Naive thymus-derived CD8-positive, alpha-beta T cell (primary cell): ENCODE measurements at regions not wholly inside any gene's neighbourhood (a gene's known extent, or its start where the extent isn't known, plus 50 kb on each side); places are given as distances from the start of the nearest gene placed in this dataset.

Experiments
- ATAC-seq, 2 donors: fragments of 150-1000 bp; cut with Tn5 transposase in 1 of 2; sonication (Bioruptor Pico), chemical (Tn5 transposase) in 1 of 2; 1 replicate in 1 of 2; 2 replicates in 1 of 2; pipeline ENCODE4 v1.10.0; 2021; ENCODE audit warnings: mild to moderate bottlenecking in 2 of 2, moderate library complexity in 2 of 2
- POLR2A ChIA-PET: fragments of 350-600 bp; sonication (Branson Sonifier 250); formaldehyde crosslinking; loops from one replicate; lab custom pipeline; 2021; ENCODE audit warnings: antibody characterized with exemption; lab: Charles Lee
- DNase-seq, 10 donors: peaks; one replicate each; pipeline versions ENCODE4 v3.0.0 to v3.0.0-alpha.2; 2020 to 2022
- H3K27ac Mint-ChIP-seq, 10 donors: one replicate each; pipeline ENCODE4 v1.8.0; 2020 to 2022; ENCODE audit warnings: mild to moderate bottlenecking in 10 of 10, mixed read lengths in 10 of 10, moderate library complexity in 4 of 10, inconsistent platforms in 1 of 10
- H3K27me3 Mint-ChIP-seq, 5 donors: one replicate each; pipeline ENCODE4 v1.8.0; 2021 to 2022; ENCODE audit warnings: mixed read lengths in 5 of 5
- H3K36me3 Mint-ChIP-seq, 3 donors: one replicate each; pipeline ENCODE4 v1.8.0; 2020 to 2022; ENCODE audit warnings: mixed read lengths in 3 of 3, mild to moderate bottlenecking in 2 of 3, inconsistent platforms in 1 of 3
- H3K4me1 Mint-ChIP-seq, 4 donors: one replicate each; pipeline ENCODE4 v1.8.0; 2021 to 2022; ENCODE audit warnings: mixed read lengths in 4 of 4
- H3K4me3 Mint-ChIP-seq, 10 donors: one replicate each; pipeline ENCODE4 v1.8.0; 2020 to 2022; ENCODE audit warnings: mild to moderate bottlenecking in 10 of 10, mixed read lengths in 10 of 10, moderate library complexity in 6 of 10, inconsistent platforms in 1 of 10
- H3K9me3 Mint-ChIP-seq, 9 donors: one replicate each; pipeline ENCODE4 v1.8.0; 2020 to 2022; ENCODE audit warnings: mixed read lengths in 9 of 9, mild to moderate bottlenecking in 3 of 9, inconsistent platforms in 1 of 9, moderate library complexity in 1 of 9

- no peaks in the 10 kb centered on the region for H3K27me3 Mint-ChIP-seq
- H3K27ac Mint-ChIP-seq = no peak overlapping the region
- H3K36me3 Mint-ChIP-seq = peaks cover 0 to 5% (median 0%) of the 10 kb centered on the region in 3 donors
- POLR2A ChIA-PET = no interaction called here
- peaks cover 0 to 27% (median 17%) of the 10 kb centered on the region in 9 donors for H3K9me3 Mint-ChIP-seq
- DNase-seq = no peak
- no peak for ATAC-seq
- no peak overlapping the region for H3K4me3 Mint-ChIP-seq
- no peaks in the 10 kb centered on the region for H3K4me1 Mint-ChIP-seq
These were observed 490.7 kb downstream of the NUP35 start for GRCh38 chr2:183614799-183615435.

GRCh38 chr2:183623227-183623626, 499.0 kb downstream of the NUP35 start:
- H3K27ac Mint-ChIP-seq = no peak overlapping the region
- H3K4me1 Mint-ChIP-seq = no peaks in the 10 kb centered on the region
- peaks cover 0 to 29% (median 14%) of the 10 kb centered on the region in 9 donors for H3K9me3 Mint-ChIP-seq
- H3K4me3 Mint-ChIP-seq = no peak overlapping the region
- H3K36me3 Mint-ChIP-seq = peaks cover 0 to 5% (median 0%) of the 10 kb centered on the region in 3 donors
- no peaks in the 10 kb centered on the region for H3K27me3 Mint-ChIP-seq
- POLR2A ChIA-PET = no interaction called here
- ATAC-seq (no peak), DNase-seq (no peak)

GRCh38 chr2:183630964-183631363, 506.7 kb downstream of the NUP35 start:
- Mint-ChIP-seq H3K4me1 (no peaks in the 10 kb centered on the region), H3K27me3 (no peaks in the 10 kb centered on the region), H3K9me3 (peaks cover 0 to 18% (median 3%) of the 10 kb centered on the region in 9 donors), H3K27ac (no peak overlapping the region), H3K36me3 (no peaks in the 10 kb centered on the region), H3K4me3 (no peak overlapping the region)
- no peak for DNase-seq
- POLR2A ChIA-PET = no interaction called here
- no peak for ATAC-seq

GRCh38 chr2:183656121-183656520, 531.9 kb downstream of the NUP35 start:
- Mint-ChIP-seq H3K4me3 (no peak overlapping the region), H3K27ac (no peak overlapping the region), H3K27me3 (peaks cover 0 to 2% (median 0%) of the 10 kb centered on the region in 5 donors), H3K9me3 (peaks cover 3 to 22% (median 8%) of the 10 kb centered on the region in 9 donors), H3K4me1 (no peaks in the 10 kb centered on the region), H3K36me3 (no peaks in the 10 kb centered on the region)
- ATAC-seq (no peak), DNase-seq (no peak)
- POLR2A ChIA-PET = no interaction called here

- no peaks in the 10 kb centered on the region for H3K36me3 Mint-ChIP-seq
- H3K4me1 Mint-ChIP-seq = no peaks in the 10 kb centered on the region
- DNase-seq (no peak), ATAC-seq (no peak)
- no peak overlapping the region for H3K4me3 Mint-ChIP-seq
- no peaks in the 10 kb centered on the region for H3K27me3 Mint-ChIP-seq
- peaks cover 0 to 26% (median 5%) of the 10 kb centered on the region in 9 donors for H3K9me3 Mint-ChIP-seq
- POLR2A ChIA-PET = no interaction called here
- no peak overlapping the region for H3K27ac Mint-ChIP-seq
These were observed 541.2 kb downstream of the NUP35 start for GRCh38 chr2:183665425-183665824.

GRCh38 chr2:183666031-183666430, 541.8 kb downstream of the NUP35 start:
- Mint-ChIP-seq H3K4me1 (no peaks in the 10 kb centered on the region), H3K27me3 (no peaks in the 10 kb centered on the region), H3K9me3 (peaks cover 0 to 20% (median 5%) of the 10 kb centered on the region in 9 donors), H3K4me3 (no peak overlapping the region), H3K36me3 (no peaks in the 10 kb centered on the region), H3K27ac (no peak overlapping the region)
- POLR2A ChIA-PET = no interaction called here
- no peak for ATAC-seq
- DNase-seq = no peak

GRCh38 chr2:183671233-183671632, 547.0 kb downstream of the NUP35 start:
- peaks cover 0 to 8% (median 0%) of the 10 kb centered on the region in 9 donors for H3K9me3 Mint-ChIP-seq

GRCh38 chr2:183678908-183679307, 554.7 kb downstream of the NUP35 start:
- POLR2A ChIA-PET = no interaction called here
- Mint-ChIP-seq H3K27ac (no peak overlapping the region), H3K4me3 (no peak overlapping the region), H3K4me1 (no peaks in the 10 kb centered on the region), H3K27me3 (no peaks in the 10 kb centered on the region), H3K9me3 (peaks cover 0 to 23% (median 5%) of the 10 kb centered on the region in 9 donors), H3K36me3 (no peaks in the 10 kb centered on the region)
- DNase-seq (no peak), ATAC-seq (no peak)

More at GRCh38 chr2:183671233-183671632, 547.0 kb downstream of the NUP35 start:
- Mint-ChIP-seq H3K36me3 (no peaks in the 10 kb centered on the region), H3K27ac (no peak overlapping the region), H3K27me3 (no peaks in the 10 kb centered on the region), H3K4me3 (no peak overlapping the region), H3K4me1 (no peaks in the 10 kb centered on the region)
- ATAC-seq (no peak), DNase-seq (no peak)
- POLR2A ChIA-PET = no interaction called here

- Mint-ChIP-seq H3K27me3 (no peaks in the 10 kb centered on the region), H3K36me3 (no peaks in the 10 kb centered on the region), H3K9me3 (peaks cover 2 to 27% (median 7%) of the 10 kb centered on the region in 9 donors), H3K27ac (no peak overlapping the region), H3K4me3 (no peak overlapping the region), H3K4me1 (no peaks in the 10 kb centered on the region)
- POLR2A ChIA-PET = no interaction called here
- ATAC-seq (no peak), DNase-seq (no peak)
These were observed 556.3 kb downstream of the NUP35 start for GRCh38 chr2:183680573-183680972.

GRCh38 chr2:183684686-183685085, 560.4 kb downstream of the NUP35 start:
- Mint-ChIP-seq H3K9me3 (peaks cover 6 to 46% (median 8%) of the 10 kb centered on the region in 9 donors), H3K36me3 (no peaks in the 10 kb centered on the region), H3K27me3 (no peaks in the 10 kb centered on the region), H3K4me3 (no peak overlapping the region), H3K27ac (no peak overlapping the region), H3K4me1 (no peaks in the 10 kb centered on the region)
- ATAC-seq = no peak
- POLR2A ChIA-PET = no interaction called here
- DNase-seq = no peak

- Mint-ChIP-seq H3K9me3 (peaks cover 3 to 38% (median 23%) of the 10 kb centered on the region in 9 donors), H3K36me3 (no peaks in the 10 kb centered on the region), H3K4me3 (no peak overlapping the region), H3K4me1 (no peaks in the 10 kb centered on the region), H3K27me3 (no peaks in the 10 kb centered on the region), H3K27ac (no peak overlapping the region)
- POLR2A ChIA-PET = no interaction called here
- no peak for ATAC-seq
- DNase-seq = no peak
These were observed 571.8 kb downstream of the NUP35 start for GRCh38 chr2:183696028-183696427.

- Mint-ChIP-seq H3K4me1 (no peaks in the 10 kb centered on the region), H3K36me3 (no peaks in the 10 kb centered on the region), H3K4me3 (no peak overlapping the region), H3K27me3 (peaks cover 0 to 1% (median 0%) of the 10 kb centered on the region in 5 donors), H3K27ac (no peak overlapping the region), H3K9me3 (peaks cover 0 to 22% (median 5%) of the 10 kb centered on the region in 9 donors)
- POLR2A ChIA-PET = no interaction called here
- no peak for ATAC-seq
- DNase-seq = no peak
These were observed 585.6 kb downstream of the NUP35 start for GRCh38 chr2:183709829-183710228.

- no peak for DNase-seq
- no peaks in the 10 kb centered on the region for H3K36me3 Mint-ChIP-seq
- POLR2A ChIA-PET = no interaction called here
- no peaks in the 10 kb centered on the region for H3K27me3 Mint-ChIP-seq
- no peak overlapping the region for H3K27ac Mint-ChIP-seq
- H3K4me3 Mint-ChIP-seq = no peak overlapping the region
- no peaks in the 10 kb centered on the region for H3K4me1 Mint-ChIP-seq
- ATAC-seq = no peak
- H3K9me3 Mint-ChIP-seq = peaks cover 0 to 4% (median 0%) of the 10 kb centered on the region in 9 donors
These were observed 594.0 kb downstream of the NUP35 start for GRCh38 chr2:183718246-183718645.

- no peaks in the 10 kb centered on the region for H3K27me3 Mint-ChIP-seq
- peaks cover 0 to 12% (median 8%) of the 10 kb centered on the region in 9 donors for H3K9me3 Mint-ChIP-seq
- H3K36me3 Mint-ChIP-seq = no peaks in the 10 kb centered on the region
- POLR2A ChIA-PET = no interaction called here
- H3K4me3 Mint-ChIP-seq = no peak overlapping the region
- no peak overlapping the region for H3K27ac Mint-ChIP-seq
- H3K4me1 Mint-ChIP-seq = no peaks in the 10 kb centered on the region
- ATAC-seq = no peak
- no peak for DNase-seq
These were observed 599.0 kb downstream of the NUP35 start for GRCh38 chr2:183723278-183723677.
